HepG2 (cell line): ENCODE measurements at regions not wholly inside any gene's neighbourhood (a gene's known extent, or its start where the extent isn't known, plus 50 kb on each side); places are given as distances from the start of the nearest gene placed in this dataset.

ENCODE experiments used
- ATAC-seq: fragments of 200-7000 bp; cut with Tn5 transposase; 3 replicates; pipeline ENCODE4 v1.9.1; 2020; ENCODE audit warnings: mild to moderate bottlenecking, moderate library complexity
- BruUV-seq: library from RNA; stranded (reverse); fragments of 400-500 nt; replicated peaks from 2 replicates; lab custom pipeline; 2021; lab: Mats Ljungman, UMichigan
- CTCF ChIA-PET: fragments of 300-600 bp; formaldehyde crosslinking; extraction: SDS; loops from one replicate; lab custom pipeline; 2021; ENCODE audit warnings: low total read pairs, inconsistent platforms, low intra/inter-chr PET ratio; lab: Yijun Ruan, JAX
- POLR2A ChIA-PET: fragments of 350-600 bp; sonication (Branson Sonifier 250); formaldehyde crosslinking; loops from one replicate; lab custom pipeline; 2020; ENCODE audit warnings: antibody characterized with exemption, inconsistent platforms; lab: Yijun Ruan, JAX
- DNase-seq: peaks from one replicate; pipeline ENCODE4 v3.0.0-alpha.2; 2015; ENCODE audit warnings: low spot score
- FAIRE-seq: peaks from 3 replicates; lab custom pipeline; 2011; peaks lifted over from hg19 to GRCh38; lab: Jason Lieb, UNC
- H2AFZ ChIP-seq: one replicate; pipeline ENCODE4 v1.6.1; 2011; ENCODE audit warnings: low read length, inconsistent platforms
- H3K27ac ChIP-seq: fragments of 300-600 bp; 3 replicates; pipeline ENCODE4 v1.8.0; 2011; ENCODE audit warnings: mixed run types, mild to moderate bottlenecking, mixed read lengths, low read length, inconsistent platforms; ENCODE audit not compliant: insufficient read depth; ENCODE audit errors: extremely low read length
- H3K27me3 ChIP-seq, 2 experiments: fragments of 200-600 bp in 1 of 2; 2 replicates in 1 of 2; 3 replicates in 1 of 2; pipeline versions ENCODE4 v1.6.0 to v1.8.0; 2011; ENCODE audit warnings: low read length in 2 of 2, mild to moderate bottlenecking in 2 of 2, moderate library complexity in 2 of 2, inconsistent platforms in 1 of 2; ENCODE audit not compliant: insufficient read depth in 2 of 2, control insufficient read depth in 1 of 2
- H3K36me3 ChIP-seq, 2 experiments: fragments of 200-600 bp in 1 of 2; replicated peaks in 1 of 2; 2 replicates in 1 of 2; 3 replicates in 1 of 2; pipeline versions ENCODE4 v1.5.1 to v1.8.0; 2011; ENCODE audit warnings: low read length in 2 of 2, inconsistent platforms in 1 of 2; ENCODE audit not compliant: insufficient read depth in 2 of 2, control insufficient read depth in 1 of 2
- H3K4me1 ChIP-seq: 2 replicates; pipeline ENCODE4 v1.5.1; 2012; ENCODE audit warnings: low read length, inconsistent platforms; ENCODE audit not compliant: insufficient read depth
- H3K4me2 ChIP-seq: 2 replicates; pipeline ENCODE4 v1.6.0; 2011; ENCODE audit warnings: low read depth, low read length, inconsistent platforms
- H3K4me3 ChIP-seq, 3 experiments: fragments of 200-600 bp in 1 of 3; sonication (generic), shearing (Covaris generic) in 1 of 3; replicated peaks in 1 of 3; 2 replicates each; pipeline ENCODE4 v1.5.1; 2011 to 2016; ENCODE audit warnings: low read length in 3 of 3, inconsistent platforms in 2 of 3, low read depth in 2 of 3, mild to moderate bottlenecking in 2 of 3, control low read depth in 1 of 3, mixed read lengths in 1 of 3; ENCODE audit not compliant: insufficient read depth in 1 of 3
- H3K79me2 ChIP-seq: one replicate; pipeline ENCODE4 v1.6.1; 2011; ENCODE audit warnings: low read length, inconsistent platforms; ENCODE audit not compliant: insufficient read depth
- H3K9ac ChIP-seq: 2 replicates; pipeline ENCODE4 v1.6.0; 2011; ENCODE audit warnings: mild to moderate bottlenecking, low read depth, low read length, inconsistent platforms; ENCODE audit not compliant: insufficient read depth
- H3K9me3 ChIP-seq: 2 replicates; pipeline ENCODE4 v1.5.1; 2012; ENCODE audit warnings: mild to moderate bottlenecking, low read length
- H4K20me1 ChIP-seq: 2 replicates; pipeline ENCODE4 v1.6.0; 2011; ENCODE audit warnings: inconsistent platforms, mild to moderate bottlenecking, low read length, moderate library complexity; ENCODE audit not compliant: insufficient read depth
- FOXM1 ChIP-seq: sonication (generic); formaldehyde crosslinking; IDR thresholded peaks from 2 replicates; pipeline ENCODE4 v1.5.0; 2020; ENCODE audit warnings: missing genetic modification reagents
- KDM3A ChIP-seq: IDR thresholded peaks from 2 replicates; pipeline ENCODE4 v1.6.1; 2018; ENCODE audit warnings: low read depth, missing compliant biosample characterization
- NCOA1 ChIP-seq: sonication (generic); formaldehyde crosslinking; IDR thresholded peaks from 2 replicates; pipeline ENCODE4 v1.9.0; 2021; ENCODE audit warnings: missing genetic modification reagents
- RCOR2 ChIP-seq: IDR thresholded peaks from 2 replicates; pipeline ENCODE4 v1.6.1; 2016; ENCODE audit warnings: missing biosample characterization, missing genetic modification reagents
- ZBTB25 ChIP-seq: IDR thresholded peaks from 2 replicates; pipeline ENCODE4 v1.6.1; 2018; ENCODE audit warnings: missing genetic modification reagents
- ZEB1 ChIP-seq: IDR thresholded peaks from 2 replicates; pipeline ENCODE4 v1.6.1; 2012; ENCODE audit warnings: mild to moderate bottlenecking, low read depth, inconsistent platforms; ENCODE audit not compliant: insufficient replicate concordance
- ZSCAN22 ChIP-seq: sonication (generic); formaldehyde crosslinking; IDR thresholded peaks from 2 replicates; pipeline ENCODE4 v1.4.0; 2020; ENCODE audit warnings: mild to moderate bottlenecking, missing genetic modification reagents
- ZZZ3 ChIP-seq: sonication (generic); formaldehyde crosslinking; IDR thresholded peaks from 2 replicates; pipeline ENCODE4 v1.4.0; 2020; ENCODE audit warnings: missing genetic modification reagents, mild to moderate bottlenecking, borderline replicate concordance
- WGBS: methylation state at CpG from one replicate; pipeline ENCODE4 v1.1.6; 2017; ENCODE audit warnings: low lambda C conversion rate; 5-methylcytosine and 5-hydroxymethylcytosine counted together
- in situ Hi-C: cut with HindIII; loops from 2 replicates; pipeline ENCODE4 v1.10.0; 2017; ENCODE audit warnings: low pct_unique_long_range_greater_than_20kb; ENCODE audit not compliant: extremely low pct_ligation_motif_present
- intact Hi-C: fragments of 100-400 bp; cut with micrococcal nuclease; formaldehyde crosslinking; loops from one replicate; pipeline ENCODE4 v1.10.0; 2022; ENCODE audit not compliant: unreplicated experiment
- TF ChIP-seq, protein P1 (sequence below): sonication (generic); formaldehyde crosslinking; IDR thresholded peaks from 2 replicates; pipeline ENCODE4 v1.8.0; 2022; ENCODE audit warnings: mild to moderate bottlenecking, missing genetic modification reagents, moderate library complexity
- TF ChIP-seq, protein P2 (sequence below): sonication (generic); formaldehyde crosslinking; IDR thresholded peaks from 2 replicates; pipeline ENCODE4 v1.4.0; 2020; ENCODE audit warnings: missing genetic modification reagents
- TF ChIP-seq, protein P3 (sequence below), 2 experiments: sonication (generic) in 1 of 2; formaldehyde crosslinking in 1 of 2; IDR thresholded peaks; 2 replicates each; pipeline versions ENCODE4 v1.4.0 to v1.6.1; 2018 to 2020; ENCODE audit warnings: missing genetic modification reagents in 2 of 2, borderline replicate concordance in 1 of 2, low read depth in 1 of 2, mild to moderate bottlenecking in 1 of 2, missing biosample characterization in 1 of 2

DNA sequence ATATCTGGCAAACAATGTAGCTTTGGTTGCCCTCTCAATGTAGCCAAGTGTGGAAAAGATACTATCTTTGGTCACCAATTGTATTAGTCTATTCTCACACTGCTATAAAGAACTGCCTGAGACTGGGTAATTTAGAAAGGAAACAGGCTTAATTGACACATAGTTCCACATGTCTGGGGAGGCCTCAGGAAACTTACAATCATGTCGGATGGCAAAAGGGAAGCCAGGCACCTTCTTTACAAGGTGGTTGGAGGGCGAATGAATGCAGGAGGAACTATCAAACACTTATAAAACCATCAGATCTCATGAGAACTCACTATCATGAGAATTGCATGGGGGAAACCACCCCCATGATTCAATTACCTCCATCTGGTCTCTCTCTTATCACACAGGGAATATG lies 133.1 kb upstream of the TBCA start:
- BruUV-seq, result no TSS peak
- POLR2A ChIA-PET, result no interaction called here
- ATAC-seq (no peak), DNase-seq (no peak), FAIRE-seq (no peak)
- Histone ChIP-seq H4K20me1 (no peaks in the 10 kb centered on the region), H3K9ac (no peak overlapping the region), H3K27ac (no peak overlapping the region), H2AFZ (no peak overlapping the region), H3K9me3 (no peaks in the 10 kb centered on the region), H3K4me2 (no peak overlapping the region), H3K36me3 (no peaks in the 10 kb centered on the region), H3K27me3 (peaks cover 0 to 23% of the 10 kb centered on the region in 2 experiments; a peak in 4 of 5 replicates), H3K4me1 (no peaks in the 10 kb centered on the region), H3K79me2 (no peaks in the 10 kb centered on the region), H3K4me3 (no peak overlapping the region)
- in situ Hi-C loops, result no loop called here
- intact Hi-C loops, result no loop called here
- WGBS, result 8% methylated on average over 2 of the region's 2 CpGs
- TF ChIP-seq, protein P1, sequence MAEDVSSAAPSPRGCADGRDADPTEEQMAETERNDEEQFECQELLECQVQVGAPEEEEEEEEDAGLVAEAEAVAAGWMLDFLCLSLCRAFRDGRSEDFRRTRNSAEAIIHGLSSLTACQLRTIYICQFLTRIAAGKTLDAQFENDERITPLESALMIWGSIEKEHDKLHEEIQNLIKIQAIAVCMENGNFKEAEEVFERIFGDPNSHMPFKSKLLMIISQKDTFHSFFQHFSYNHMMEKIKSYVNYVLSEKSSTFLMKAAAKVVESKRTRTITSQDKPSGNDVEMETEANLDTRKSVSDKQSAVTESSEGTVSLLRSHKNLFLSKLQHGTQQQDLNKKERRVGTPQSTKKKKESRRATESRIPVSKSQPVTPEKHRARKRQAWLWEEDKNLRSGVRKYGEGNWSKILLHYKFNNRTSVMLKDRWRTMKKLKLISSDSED (CRISPR knock-in tag), result no peak
- TF ChIP-seq, protein P2, sequence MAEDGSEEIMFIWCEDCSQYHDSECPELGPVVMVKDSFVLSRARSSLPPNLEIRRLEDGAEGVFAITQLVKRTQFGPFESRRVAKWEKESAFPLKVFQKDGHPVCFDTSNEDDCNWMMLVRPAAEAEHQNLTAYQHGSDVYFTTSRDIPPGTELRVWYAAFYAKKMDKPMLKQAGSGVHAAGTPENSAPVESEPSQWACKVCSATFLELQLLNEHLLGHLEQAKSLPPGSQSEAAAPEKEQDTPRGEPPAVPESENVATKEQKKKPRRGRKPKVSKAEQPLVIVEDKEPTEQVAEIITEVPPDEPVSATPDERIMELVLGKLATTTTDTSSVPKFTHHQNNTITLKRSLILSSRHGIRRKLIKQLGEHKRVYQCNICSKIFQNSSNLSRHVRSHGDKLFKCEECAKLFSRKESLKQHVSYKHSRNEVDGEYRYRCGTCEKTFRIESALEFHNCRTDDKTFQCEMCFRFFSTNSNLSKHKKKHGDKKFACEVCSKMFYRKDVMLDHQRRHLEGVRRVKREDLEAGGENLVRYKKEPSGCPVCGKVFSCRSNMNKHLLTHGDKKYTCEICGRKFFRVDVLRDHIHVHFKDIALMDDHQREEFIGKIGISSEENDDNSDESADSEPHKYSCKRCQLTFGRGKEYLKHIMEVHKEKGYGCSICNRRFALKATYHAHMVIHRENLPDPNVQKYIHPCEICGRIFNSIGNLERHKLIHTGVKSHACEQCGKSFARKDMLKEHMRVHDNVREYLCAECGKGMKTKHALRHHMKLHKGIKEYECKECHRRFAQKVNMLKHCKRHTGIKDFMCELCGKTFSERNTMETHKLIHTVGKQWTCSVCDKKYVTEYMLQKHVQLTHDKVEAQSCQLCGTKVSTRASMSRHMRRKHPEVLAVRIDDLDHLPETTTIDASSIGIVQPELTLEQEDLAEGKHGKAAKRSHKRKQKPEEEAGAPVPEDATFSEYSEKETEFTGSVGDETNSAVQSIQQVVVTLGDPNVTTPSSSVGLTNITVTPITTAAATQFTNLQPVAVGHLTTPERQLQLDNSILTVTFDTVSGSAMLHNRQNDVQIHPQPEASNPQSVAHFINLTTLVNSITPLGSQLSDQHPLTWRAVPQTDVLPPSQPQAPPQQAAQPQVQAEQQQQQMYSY (CRISPR knock-in tag), result no peak
- TF ChIP-seq ZZZ3, result no peak
- TF ChIP-seq, protein P3, sequence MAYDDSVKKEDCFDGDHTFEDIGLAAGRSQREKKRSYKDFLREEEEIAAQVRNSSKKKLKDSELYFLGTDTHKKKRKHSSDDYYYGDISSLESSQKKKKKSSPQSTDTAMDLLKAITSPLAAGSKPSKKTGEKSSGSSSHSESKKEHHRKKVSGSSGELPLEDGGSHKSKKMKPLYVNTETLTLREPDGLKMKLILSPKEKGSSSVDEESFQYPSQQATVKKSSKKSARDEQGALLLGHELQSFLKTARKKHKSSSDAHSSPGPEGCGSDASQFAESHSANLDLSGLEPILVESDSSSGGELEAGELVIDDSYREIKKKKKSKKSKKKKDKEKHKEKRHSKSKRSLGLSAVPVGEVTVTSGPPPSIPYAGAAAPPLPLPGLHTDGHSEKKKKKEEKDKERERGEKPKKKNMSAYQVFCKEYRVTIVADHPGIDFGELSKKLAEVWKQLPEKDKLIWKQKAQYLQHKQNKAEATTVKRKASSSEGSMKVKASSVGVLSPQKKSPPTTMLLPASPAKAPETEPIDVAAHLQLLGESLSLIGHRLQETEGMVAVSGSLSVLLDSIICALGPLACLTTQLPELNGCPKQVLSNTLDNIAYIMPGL (CRISPR knock-in tag; IDR thresholded peaks at IDR 0.05; ENCODE audit: borderline replicate concordance in 1 of 2, low read depth in 1 of 2), result no peak
- no peak for TF ChIP-seq NCOA1 (CRISPR knock-in tag)
- no peak for TF ChIP-seq ZSCAN22 (CRISPR knock-in tag)
- no peak for TF ChIP-seq RCOR2 (CRISPR knock-in tag)
- no peak for TF ChIP-seq ZBTB25
- no peak for TF ChIP-seq FOXM1
- no peak for TF ChIP-seq KDM3A (CRISPR knock-in tag)
- no peak for TF ChIP-seq ZEB1
- CTCF ChIA-PET, result no interaction called here
